ENCODE measurements at regions not wholly inside any gene's neighbourhood (a gene's known extent, or its start where the extent isn't known, plus 50 kb on each side); places are given as distances from the start of the nearest gene placed in this dataset.

GRCh38 chr4:123190176-123190575 lies 206.4 kb upstream of the SPRY1 start:
- TF ChIP-seq MAX (IDR thresholded peaks at IDR 0.05) = no peak
- TF ChIP-seq CEBPB (IDR thresholded peaks at IDR 0.05) = no peak
- no peak for TF ChIP-seq FOXM1 (IDR thresholded peaks at IDR 0.05; ENCODE audit: borderline replicate concordance, low read depth)
- TF ChIP-seq CREB1 (IDR thresholded peaks at IDR 0.05; ENCODE audit: low read depth) = no peak
- no peak for TF ChIP-seq TEAD4 (IDR thresholded peaks at IDR 0.05)
- TF ChIP-seq TAF1 (IDR thresholded peaks at IDR 0.05; ENCODE audit: low read depth) = no peak
- no peak for TF ChIP-seq REST (IDR thresholded peaks at IDR 0.05; ENCODE audit: low read depth)
- TF ChIP-seq TCF12 (IDR thresholded peaks at IDR 0.05; ENCODE audit: low read depth) = no peak
- no peak for TF ChIP-seq ZBTB7A (IDR thresholded peaks at IDR 0.05; ENCODE audit: low read depth)
- TF ChIP-seq EP300 (IDR thresholded peaks at IDR 0.05; ENCODE audit: borderline replicate concordance) = no peak
- no peak for TF ChIP-seq YY1 (IDR thresholded peaks at IDR 0.05; ENCODE audit: low read depth)
- TF ChIP-seq EGR1 (IDR thresholded peaks at IDR 0.05) = no peak
- TF ChIP-seq, protein P1, sequence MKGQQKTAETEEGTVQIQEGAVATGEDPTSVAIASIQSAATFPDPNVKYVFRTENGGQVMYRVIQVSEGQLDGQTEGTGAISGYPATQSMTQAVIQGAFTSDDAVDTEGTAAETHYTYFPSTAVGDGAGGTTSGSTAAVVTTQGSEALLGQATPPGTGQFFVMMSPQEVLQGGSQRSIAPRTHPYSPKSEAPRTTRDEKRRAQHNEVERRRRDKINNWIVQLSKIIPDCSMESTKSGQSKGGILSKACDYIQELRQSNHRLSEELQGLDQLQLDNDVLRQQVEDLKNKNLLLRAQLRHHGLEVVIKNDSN (IDR thresholded peaks at IDR 0.05) = no peak
- no peak for TF ChIP-seq NFIC (IDR thresholded peaks at IDR 0.05)
- no peak for TF ChIP-seq RAD21 (IDR thresholded peaks at IDR 0.05; ENCODE audit: low read depth)

- TF ChIP-seq EGR1 (IDR thresholded peaks at IDR 0.05) = no peak
- no peak for TF ChIP-seq YY1 (IDR thresholded peaks at IDR 0.05; ENCODE audit: low read depth)
Measured at GRCh38 chr4:123191728-123192127, 204.9 kb upstream of the SPRY1 start.

DNA sequence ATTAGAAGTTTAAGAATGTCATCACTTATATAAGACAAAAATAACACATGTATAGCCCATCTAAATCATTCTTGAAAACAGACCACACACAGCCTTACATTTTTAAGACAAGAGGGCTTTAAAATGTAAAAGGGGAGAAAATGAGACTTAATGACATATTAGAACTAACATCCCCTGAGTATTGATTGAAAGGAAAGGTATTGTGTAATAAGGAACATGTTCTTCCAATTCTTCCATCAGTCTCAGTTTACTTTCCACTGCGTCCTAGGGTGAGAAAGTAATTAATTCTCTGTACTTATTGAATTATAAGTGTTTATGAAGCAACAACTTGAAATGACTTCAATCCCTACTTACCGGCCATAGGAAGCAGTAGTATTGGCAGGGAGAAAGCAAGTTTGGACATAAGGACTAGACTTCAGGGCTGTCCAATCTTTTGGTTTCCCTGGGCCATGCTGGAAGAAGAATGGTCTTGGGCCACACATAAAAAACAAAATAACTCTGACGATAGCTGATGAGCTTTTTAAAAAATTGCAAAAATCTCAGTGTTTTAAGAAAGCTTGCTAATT lies 202.7 kb upstream of the SPRY1 start:
- TF ChIP-seq ZBTB7A (IDR thresholded peaks at IDR 0.05; ENCODE audit: low read depth) (no peak), CEBPB (IDR thresholded peaks at IDR 0.05) (no peak), TAF1 (IDR thresholded peaks at IDR 0.05; ENCODE audit: low read depth) (no peak), EGR1 (IDR thresholded peaks at IDR 0.05) (no peak), NFIC (IDR thresholded peaks at IDR 0.05) (no peak), TCF12 (IDR thresholded peaks at IDR 0.05; ENCODE audit: low read depth) (no peak), MAX (IDR thresholded peaks at IDR 0.05) (no peak), FOXM1 (IDR thresholded peaks at IDR 0.05; ENCODE audit: borderline replicate concordance, low read depth) (no peak), CREB1 (IDR thresholded peaks at IDR 0.05; ENCODE audit: low read depth) (no peak), REST (IDR thresholded peaks at IDR 0.05; ENCODE audit: low read depth) (no peak), TEAD4 (IDR thresholded peaks at IDR 0.05) (no peak), YY1 (IDR thresholded peaks at IDR 0.05; ENCODE audit: low read depth) (no peak), RAD21 (IDR thresholded peaks at IDR 0.05; ENCODE audit: low read depth) (no peak), EP300 (IDR thresholded peaks at IDR 0.05; ENCODE audit: borderline replicate concordance) (no peak)
- TF ChIP-seq, protein P1 (IDR thresholded peaks at IDR 0.05) = no peak

DNA sequence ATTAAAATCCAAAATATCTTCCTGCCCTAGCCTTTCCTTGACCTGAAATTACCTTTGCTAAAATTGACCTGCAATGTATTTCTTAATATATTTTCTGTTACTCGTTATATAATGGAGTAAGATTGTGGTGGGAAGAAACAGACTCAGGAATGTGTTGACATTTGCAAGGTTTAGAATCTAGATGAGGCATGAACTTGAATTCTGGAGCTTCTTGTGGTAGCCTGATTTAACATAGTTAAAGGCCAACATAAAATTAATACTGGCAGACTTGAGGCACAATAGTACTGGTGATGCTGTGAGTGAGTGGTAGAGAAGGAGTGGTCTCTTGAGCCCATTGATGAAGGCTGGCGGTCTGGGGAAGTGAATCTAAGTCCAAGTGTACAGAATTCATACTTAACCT lies 197.9 kb upstream of the SPRY1 start:
- no peak for TF ChIP-seq CEBPB (IDR thresholded peaks at IDR 0.05)
- no peak for TF ChIP-seq TEAD4 (IDR thresholded peaks at IDR 0.05)
- no peak for TF ChIP-seq TAF1 (IDR thresholded peaks at IDR 0.05; ENCODE audit: low read depth)
- TF ChIP-seq, protein P1 (IDR thresholded peaks at IDR 0.05) = no peak
- TF ChIP-seq TCF12 (IDR thresholded peaks at IDR 0.05; ENCODE audit: low read depth) = no peak
- TF ChIP-seq REST (IDR thresholded peaks at IDR 0.05; ENCODE audit: low read depth) = no peak
- TF ChIP-seq FOXM1 (IDR thresholded peaks at IDR 0.05; ENCODE audit: borderline replicate concordance, low read depth) = no peak
- TF ChIP-seq YY1 (IDR thresholded peaks at IDR 0.05; ENCODE audit: low read depth) = no peak
